HG03521 (cell line): ENCODE measurements at regions not wholly inside any gene's neighbourhood (a gene's known extent, or its start where the extent isn't known, plus 50 kb on each side); places are given as distances from the start of the nearest gene placed in this dataset.
"Not testable (repeated sequence)": the region's sequence is repeated elsewhere in the genome, so short reads cannot be mapped to it uniquely, and the experiment has no call there.

ENCODE experiments used
- ATAC-seq: cut with Tn5 transposase; IDR thresholded peaks from one replicate; pipeline ENCODE4 v1.9.1; 2021; ENCODE audit warnings: mild to moderate bottlenecking, moderate library complexity; ENCODE audit not compliant: unreplicated experiment

- ATAC-seq: no peak
These were observed 161.0 kb upstream of the CCDC54 start for GRCh38 chr3:107216229-107216628.

GRCh38 chr3:107216711-107217110 is 160.5 kb upstream of the CCDC54 start:
- no peak for ATAC-seq

GRCh38 chr3:107217172-107217571 is 160.1 kb upstream of the CCDC54 start:
- no peak for ATAC-seq

GRCh38 chr3:107218864-107219269 is 158.4 kb upstream of the CCDC54 start:
- no peak for ATAC-seq

GRCh38 chr3:107220538-107220937 is 156.7 kb upstream of the CCDC54 start:
- ATAC-seq: no peak

- no peak for ATAC-seq
These were observed 155.4 kb upstream of the CCDC54 start for GRCh38 chr3:107221856-107222255.

GRCh38 chr3:107222907-107223306 is 154.3 kb upstream of the CCDC54 start:
- no peak for ATAC-seq

GRCh38 chr3:107224026-107224596 is 153.1 kb upstream of the CCDC54 start:
- ATAC-seq: no peak

- ATAC-seq: no peak
These were observed 150.1 kb upstream of the CCDC54 start for GRCh38 chr3:107227091-107227490.

- not testable (repeated sequence) for ATAC-seq
These were observed 143.4 kb upstream of the CCDC54 start for GRCh38 chr3:107233877-107234276.

GRCh38 chr3:107235193-107235927 is 141.9 kb upstream of the CCDC54 start:
- ATAC-seq: peak; percentile 3

- peak; percentile 55 for ATAC-seq
These were observed 141.3 kb upstream of the CCDC54 start for GRCh38 chr3:107235928-107236315.

GRCh38 chr3:107236655-107237337 is 140.4 kb upstream of the CCDC54 start:
- ATAC-seq: no peak

GRCh38 chr3:107238787-107239186 is 138.5 kb upstream of the CCDC54 start:
- ATAC-seq: no peak

GRCh38 chr3:107239703-107240102 is 137.5 kb upstream of the CCDC54 start:
- no peak for ATAC-seq

- peak; percentile 83 for ATAC-seq
These were observed 136.8 kb upstream of the CCDC54 start for GRCh38 chr3:107240183-107241091.

- no peak for ATAC-seq
These were observed 136.0 kb upstream of the CCDC54 start for GRCh38 chr3:107241217-107241616.

- ATAC-seq: no peak
These were observed 134.7 kb upstream of the CCDC54 start for GRCh38 chr3:107242579-107242978.

- no peak for ATAC-seq
These were observed 130.1 kb upstream of the CCDC54 start for GRCh38 chr3:107247116-107247515.

GRCh38 chr3:107249132-107249531 is 128.1 kb upstream of the CCDC54 start:
- no peak for ATAC-seq

- no peak for ATAC-seq
These were observed 127.0 kb upstream of the CCDC54 start for GRCh38 chr3:107250221-107250620.
